ENCODE measurements at regions not wholly inside any gene's neighbourhood (a gene's known extent, or its start where the extent isn't known, plus 50 kb on each side); places are given as distances from the start of the nearest gene placed in this dataset.

GRCh38 chr11:109221190-109221589 lies 200.8 kb upstream of the C11orf87 start:
- ChIA-PET CTCF (no interaction called here), POLR2A (no interaction called here)
- no peak for DNase-seq
- intact Hi-C loops (cut with micrococcal nuclease; ENCODE audit: unreplicated experiment): no loop called here
- Mint-ChIP-seq H3K27me3 (ENCODE audit: insufficient read depth, unreplicated experiment) (peaks cover 10% of the 10 kb centered on the region), H3K36me3 (ENCODE audit: insufficient read depth, unreplicated experiment) (no peaks in the 10 kb centered on the region), H3K9me3 (ENCODE audit: unreplicated experiment) (no peaks in the 10 kb centered on the region), H3K4me3 (ENCODE audit: unreplicated experiment) (no peak overlapping the region), H3K4me1 (ENCODE audit: low read depth, unreplicated experiment) (no peaks in the 10 kb centered on the region), H3K27ac (ENCODE audit: unreplicated experiment) (no peak overlapping the region)
- Histone ChIP-seq H3K27me3 (replicated peaks; ENCODE audit: control insufficient read depth, insufficient read depth, low read length) (no peaks in the 10 kb centered on the region), H3K36me3 (ENCODE audit: control insufficient read depth, insufficient read depth, low read length) (no peaks in the 10 kb centered on the region), H3K4me3 (ENCODE audit: low read depth, low read length) (no peak overlapping the region), H3K4me1 (no peaks in the 10 kb centered on the region), H3K9me3 (no peaks in the 10 kb centered on the region)
- BruUV-seq (replicated peaks): no TSS peak
- TF ChIP-seq CTCF (IDR thresholded peaks at IDR 0.05; ENCODE audit: insufficient read depth in 1 of 2, low read depth in 1 of 2, low read length in 1 of 2, severe bottlenecking in 1 of 2, unreplicated experiment in 1 of 2): no peak

GRCh38 chr11:109222761-109223160 lies 199.2 kb upstream of the C11orf87 start:
- Mint-ChIP-seq H3K36me3 (ENCODE audit: insufficient read depth, unreplicated experiment) (no peaks in the 10 kb centered on the region), H3K27me3 (ENCODE audit: insufficient read depth, unreplicated experiment) (peaks cover 10% of the 10 kb centered on the region), H3K4me1 (ENCODE audit: low read depth, unreplicated experiment) (no peaks in the 10 kb centered on the region), H3K27ac (ENCODE audit: unreplicated experiment) (no peak overlapping the region), H3K9me3 (ENCODE audit: unreplicated experiment) (no peaks in the 10 kb centered on the region), H3K4me3 (ENCODE audit: unreplicated experiment) (no peak overlapping the region)
- no peaks in the 10 kb centered on the region for H3K4me1 ChIP-seq
- no peaks in the 10 kb centered on the region for H3K27me3 ChIP-seq (replicated peaks; ENCODE audit: control insufficient read depth, insufficient read depth, low read length)
- BruUV-seq (replicated peaks): no TSS peak
- ChIA-PET POLR2A (no interaction called here), CTCF (interaction anchor here (1.5 kb wide), 1 partner anchor 525 kb away, joined by 3 read pairs; no protein-coding TSS in a partner anchor)
- TF ChIP-seq CTCF (IDR thresholded peaks at IDR 0.05; ENCODE audit: insufficient read depth in 1 of 2, low read depth in 1 of 2, low read length in 1 of 2, severe bottlenecking in 1 of 2, unreplicated experiment in 1 of 2): no peak
- no peak for DNase-seq
- H3K4me3 ChIP-seq (ENCODE audit: low read depth, low read length): no peak overlapping the region
- H3K9me3 ChIP-seq: no peaks in the 10 kb centered on the region
- intact Hi-C loops (cut with micrococcal nuclease; ENCODE audit: unreplicated experiment): no loop called here
- no peaks in the 10 kb centered on the region for H3K36me3 ChIP-seq (ENCODE audit: control insufficient read depth, insufficient read depth, low read length)

GRCh38 chr11:109223451-109223850 lies 198.5 kb upstream of the C11orf87 start:
- intact Hi-C loops (cut with micrococcal nuclease; ENCODE audit: unreplicated experiment): no loop called here
- BruUV-seq (replicated peaks): no TSS peak
- Histone ChIP-seq H3K4me3 (ENCODE audit: low read depth, low read length) (no peak overlapping the region), H3K4me1 (no peaks in the 10 kb centered on the region), H3K9me3 (no peaks in the 10 kb centered on the region), H3K27me3 (replicated peaks; ENCODE audit: control insufficient read depth, insufficient read depth, low read length) (no peaks in the 10 kb centered on the region), H3K36me3 (ENCODE audit: control insufficient read depth, insufficient read depth, low read length) (no peaks in the 10 kb centered on the region)
- Mint-ChIP-seq H3K4me1 (ENCODE audit: low read depth, unreplicated experiment) (no peaks in the 10 kb centered on the region), H3K27ac (ENCODE audit: unreplicated experiment) (no peak overlapping the region), H3K36me3 (ENCODE audit: insufficient read depth, unreplicated experiment) (no peaks in the 10 kb centered on the region), H3K4me3 (ENCODE audit: unreplicated experiment) (no peak overlapping the region), H3K27me3 (ENCODE audit: insufficient read depth, unreplicated experiment) (peaks cover 9% of the 10 kb centered on the region), H3K9me3 (ENCODE audit: unreplicated experiment) (no peaks in the 10 kb centered on the region)
- no peak for TF ChIP-seq CTCF (IDR thresholded peaks at IDR 0.05; ENCODE audit: insufficient read depth in 1 of 2, low read depth in 1 of 2, low read length in 1 of 2, severe bottlenecking in 1 of 2, unreplicated experiment in 1 of 2)
- POLR2A ChIA-PET: no interaction called here
- DNase-seq: no peak
- CTCF ChIA-PET: interaction anchor here (1.5 kb wide), 1 partner anchor 525 kb away, joined by 3 read pairs; no protein-coding TSS in a partner anchor
